D341Med (cell line): ENCODE measurements at regions not wholly inside any gene's neighbourhood (a gene's known extent, or its start where the extent isn't known, plus 50 kb on each side); places are given as distances from the start of the nearest gene placed in this dataset.
"Not testable (repeated sequence)": the region's sequence is repeated elsewhere in the genome, so short reads cannot be mapped to it uniquely, and the experiment has no call there.

Source experiments
- DNase-seq: peaks from one replicate; pipeline ENCODE4 v3.0.0; 2012; ENCODE audit warnings: low spot score

DNA sequence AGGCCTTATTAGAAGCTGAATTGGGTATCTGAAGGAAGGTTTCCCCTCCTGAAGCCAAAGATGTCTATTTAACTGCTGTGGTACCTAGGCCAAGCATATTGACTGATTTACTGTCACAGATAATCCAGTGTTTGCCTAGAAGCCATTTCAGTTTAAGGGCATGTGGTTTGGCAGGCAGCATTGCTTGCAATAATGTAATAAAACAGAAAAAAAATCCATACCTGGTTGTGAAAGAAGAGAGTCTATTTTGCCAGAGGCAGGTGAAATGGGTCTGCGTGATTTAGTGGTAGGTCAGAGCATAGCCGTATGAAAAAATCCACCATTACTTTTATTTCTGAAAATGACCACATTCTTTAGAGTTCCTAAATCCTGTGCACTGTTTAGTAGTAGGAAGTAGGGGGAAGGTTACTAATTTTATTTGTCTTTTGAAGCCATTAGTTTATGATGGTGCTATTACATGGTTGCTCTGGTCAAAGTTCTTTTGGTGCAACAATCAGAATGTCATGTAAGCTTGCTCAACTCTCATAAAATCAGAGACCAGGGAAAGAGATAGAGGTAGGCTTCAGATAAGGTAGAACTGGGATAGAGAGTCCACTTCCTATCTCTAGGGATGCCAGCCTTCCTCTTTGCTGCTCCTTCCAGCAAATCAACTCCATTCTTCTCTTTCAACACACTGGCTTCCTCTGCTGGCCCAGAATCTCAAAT, 343.4 kb downstream of the GPD2 start:
- DNase-seq: no peak

DNA sequence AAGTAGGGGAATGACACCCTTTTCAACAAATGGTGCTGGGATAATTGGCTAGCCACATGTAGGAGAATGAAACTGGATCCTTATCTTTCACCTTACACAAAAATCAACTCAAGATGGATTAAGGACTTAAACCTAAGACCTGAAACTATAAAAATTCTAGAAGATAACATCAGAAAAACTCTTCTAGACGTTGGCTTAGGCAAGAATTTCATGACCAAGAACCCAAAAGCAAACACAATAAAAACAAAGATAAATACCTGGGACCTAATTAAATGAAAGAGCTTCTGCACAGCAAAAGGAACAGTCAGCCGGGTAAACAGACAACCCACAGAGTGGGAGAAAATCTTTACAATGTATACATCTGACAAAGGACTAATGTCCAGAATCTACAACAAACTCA, 345.5 kb downstream of the GPD2 start:
- not testable (repeated sequence) for DNase-seq

DNA sequence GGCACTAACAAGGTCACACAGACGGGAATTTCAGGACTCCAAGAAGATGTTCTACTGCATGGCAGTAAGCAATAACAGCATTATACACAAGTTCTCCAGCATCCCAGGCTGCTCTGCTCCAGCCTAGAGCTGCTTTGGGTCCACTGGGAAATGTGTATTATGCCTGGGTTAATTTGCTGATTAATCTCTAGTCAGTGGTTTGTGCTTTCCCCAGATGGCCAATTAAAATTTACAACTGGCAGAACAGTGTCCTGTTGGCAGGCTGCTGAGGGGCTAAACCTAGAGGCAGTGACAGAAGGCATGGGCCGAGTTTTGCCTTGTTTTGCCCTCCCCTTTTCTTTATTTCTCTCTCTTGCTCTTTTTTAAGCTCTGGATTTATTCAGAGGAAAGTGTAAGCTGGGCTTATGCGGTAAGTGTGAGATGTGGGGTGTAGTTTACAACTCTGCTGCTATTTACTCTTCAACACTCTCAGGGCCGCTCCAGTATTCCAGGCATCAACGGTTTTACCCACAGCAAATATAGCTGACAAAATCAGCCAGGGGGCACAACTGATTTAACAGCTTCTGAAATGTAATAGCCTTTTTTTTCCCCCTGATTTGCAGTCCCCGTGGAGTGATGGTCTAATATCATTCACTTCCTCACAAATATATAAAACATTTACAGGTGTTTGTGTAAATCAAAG, 348.0 kb downstream of the GPD2 start:
- peak; percentile 79 for DNase-seq

DNA sequence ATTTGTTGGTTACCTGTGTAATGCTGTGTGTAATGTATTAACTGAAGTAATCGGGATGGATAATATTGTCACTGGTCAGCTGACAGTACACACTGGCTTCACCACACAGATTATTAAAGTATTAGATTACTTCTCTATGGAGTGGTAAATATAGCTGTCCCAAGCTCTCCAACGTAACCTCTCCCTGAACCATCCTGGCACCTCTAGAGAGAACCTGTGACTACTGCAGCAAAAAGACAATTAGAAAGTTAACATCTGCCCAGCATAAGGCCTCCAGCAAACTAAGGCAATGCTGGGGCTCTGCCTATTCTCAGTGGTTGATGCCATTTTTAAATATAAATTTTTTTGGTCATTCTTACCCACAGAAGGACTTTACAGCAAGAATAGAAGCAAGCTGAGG, 351.3 kb downstream of the GPD2 start:
- no peak for DNase-seq

DNA sequence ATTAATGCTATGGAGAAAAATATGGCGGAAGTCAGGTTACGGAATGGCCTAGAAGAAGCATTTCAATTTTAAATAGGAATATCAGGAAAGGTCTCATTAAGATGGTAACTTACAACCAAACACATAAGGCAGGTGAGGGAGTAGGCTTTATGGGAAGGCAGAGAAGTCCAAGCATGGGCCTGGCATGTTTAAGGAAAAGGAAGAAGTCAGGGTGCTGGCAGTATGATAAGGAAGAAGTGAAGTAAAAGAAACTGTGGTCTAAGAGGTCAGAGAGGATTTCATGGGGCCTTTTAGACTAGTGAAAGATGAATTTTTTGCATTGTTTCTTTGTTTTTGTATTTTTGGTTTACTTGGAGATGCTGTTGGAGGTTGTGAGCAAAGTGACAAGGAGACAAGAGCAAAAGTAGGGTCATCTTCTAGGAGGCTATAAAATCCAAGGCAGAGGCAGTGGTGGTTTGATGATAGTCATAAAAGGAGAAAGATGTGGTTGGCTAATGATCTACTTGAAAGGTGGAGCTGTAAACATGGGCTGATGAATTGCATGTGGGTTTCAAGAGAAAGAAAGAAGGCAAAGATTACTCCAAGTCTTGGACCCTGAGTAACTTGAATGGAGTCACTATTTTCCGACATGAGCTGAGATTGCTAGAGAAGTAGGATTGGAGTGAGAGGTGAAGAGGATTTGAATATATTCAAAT, 354.3 kb downstream of the GPD2 start:
- no peak for DNase-seq

DNA sequence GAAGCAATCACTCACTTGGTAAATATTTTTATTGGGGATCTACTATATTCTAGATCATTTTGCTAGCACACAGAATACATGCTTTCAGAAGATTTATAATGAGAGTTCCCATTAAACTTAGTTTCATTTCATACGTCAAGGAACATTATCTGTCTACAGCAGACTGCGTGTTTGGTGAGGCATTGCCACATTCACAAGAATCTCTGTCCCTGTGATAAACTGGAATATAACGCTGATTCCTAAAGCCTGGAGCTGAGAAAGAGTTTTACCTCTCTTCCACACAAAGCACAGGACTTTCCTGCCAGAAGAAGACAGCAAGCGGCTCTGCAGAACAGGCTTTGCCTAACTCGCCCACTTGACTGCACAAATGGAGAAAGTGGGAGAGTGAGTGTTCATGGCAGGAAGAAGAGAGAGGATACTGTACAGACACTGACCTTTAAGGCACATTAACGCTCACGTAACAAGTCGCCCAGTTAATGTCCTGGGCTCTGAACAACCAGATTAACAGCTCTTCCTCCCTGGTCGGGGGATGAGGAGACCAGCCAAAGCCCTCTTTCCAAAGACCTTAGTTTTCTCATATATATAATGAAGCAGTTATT, 356.2 kb downstream of the GPD2 start:
- DNase-seq: no peak

DNA sequence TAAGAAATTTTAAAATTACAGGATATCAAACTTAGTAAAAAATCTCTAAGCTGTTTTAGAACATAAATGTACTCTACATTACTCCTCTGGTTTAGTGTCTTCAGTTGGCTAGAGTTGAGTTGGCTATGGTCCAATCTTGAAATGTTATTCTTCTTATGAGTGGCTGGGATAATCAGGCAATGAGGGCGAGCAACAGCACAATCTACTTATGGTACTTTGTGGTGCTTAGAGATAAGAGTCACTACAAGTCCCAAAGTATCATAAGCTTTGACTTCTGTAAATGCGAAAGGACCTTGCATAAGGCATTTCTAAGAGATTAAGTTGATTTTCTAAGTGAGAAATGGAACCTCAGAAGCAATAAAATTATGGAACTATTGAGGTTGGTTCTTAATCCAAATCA, 361.7 kb downstream of the GPD2 start:
- no peak for DNase-seq

DNA sequence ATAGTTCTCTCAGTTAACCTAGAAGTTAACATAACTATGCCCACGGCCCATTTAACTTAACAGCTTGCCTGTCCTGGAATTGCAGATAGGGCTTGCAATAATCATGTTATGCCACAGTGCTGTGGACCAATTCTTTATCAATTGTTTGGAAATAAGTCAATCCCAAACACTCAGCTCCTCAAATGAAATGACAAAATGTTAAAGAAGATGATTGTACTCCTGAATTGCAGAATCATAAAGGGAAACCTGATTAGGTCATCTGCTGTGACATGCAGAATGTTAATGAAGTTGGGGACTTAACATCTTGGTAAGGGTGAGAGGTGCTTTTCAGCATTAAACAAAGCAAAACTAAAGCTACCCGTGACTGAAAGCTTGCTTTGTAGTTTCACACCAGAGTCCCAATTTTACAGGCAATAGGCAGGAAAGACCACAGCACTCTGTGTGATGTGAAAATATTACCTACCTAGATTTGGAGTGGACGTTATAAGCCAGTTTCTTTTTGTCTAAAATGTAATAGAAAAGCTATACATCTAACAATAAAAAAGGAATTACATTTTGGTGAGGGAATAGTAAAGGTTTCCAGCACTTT, 364.0 kb downstream of the GPD2 start:
- no peak for DNase-seq

DNA sequence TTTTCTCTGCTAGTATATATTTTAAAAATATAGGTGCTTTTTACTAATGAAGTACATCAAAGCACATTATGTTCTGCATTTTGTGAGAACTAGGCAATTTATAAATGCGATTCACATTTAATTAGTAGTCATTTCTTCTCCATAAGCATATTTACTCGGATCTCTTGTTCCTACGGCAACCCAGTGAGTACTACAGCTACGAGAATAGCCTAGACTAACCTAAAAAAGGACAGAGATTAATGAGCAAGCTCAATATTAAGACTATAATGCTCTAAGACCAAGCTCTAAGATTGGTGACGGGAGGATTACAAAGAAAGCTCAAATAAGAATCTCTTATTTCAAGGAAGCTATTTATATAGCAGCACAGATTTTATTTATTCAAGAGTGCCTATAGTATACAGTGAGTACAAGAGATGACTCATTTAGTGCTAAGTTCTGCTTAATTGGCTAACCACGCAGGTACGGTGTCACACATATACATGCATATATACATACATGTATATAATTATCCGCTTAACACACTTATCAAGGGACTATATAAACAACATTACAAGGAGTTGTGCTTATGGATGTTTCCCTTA, 364.7 kb downstream of the GPD2 start:
- no peak for DNase-seq

DNA sequence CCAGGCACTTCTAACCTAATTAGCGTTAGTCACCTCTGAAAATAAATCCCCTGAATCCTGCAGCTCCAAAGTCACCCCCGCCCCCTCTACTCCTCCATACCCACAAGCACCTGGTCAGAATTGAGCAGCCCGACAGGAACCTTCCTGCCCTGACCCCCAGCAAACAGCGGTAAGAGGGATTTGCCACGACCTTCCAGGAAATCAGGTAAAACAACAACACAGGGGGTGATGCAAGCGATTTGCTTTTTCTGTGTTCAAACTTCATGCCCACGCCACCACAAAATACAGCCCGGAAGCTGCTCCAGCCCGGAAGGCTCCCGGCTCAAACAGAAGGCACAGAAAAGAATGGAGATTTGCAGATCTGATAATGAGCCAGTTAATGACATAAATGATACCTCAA, 367.1 kb downstream of the GPD2 start:
- DNase-seq: peak; percentile 32

DNA sequence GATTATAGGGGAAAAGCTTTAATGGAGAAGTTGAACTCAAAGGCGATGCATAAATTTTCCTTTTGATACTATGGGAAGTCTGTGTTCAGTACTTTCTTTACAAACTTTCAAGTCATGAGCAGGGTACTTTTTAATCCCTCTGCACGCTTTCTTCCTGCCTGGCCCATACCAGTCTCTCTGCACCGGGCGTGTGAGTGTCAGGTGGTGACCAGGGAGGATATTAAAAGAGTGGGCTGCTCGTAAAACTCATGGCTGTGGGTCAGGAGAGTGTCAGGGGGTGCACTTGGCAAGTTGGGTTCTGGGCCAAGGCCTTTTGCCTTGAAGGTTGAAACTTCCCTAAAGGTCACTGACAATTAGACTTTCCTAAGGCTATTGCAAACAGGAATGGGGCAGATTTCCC, 367.8 kb downstream of the GPD2 start:
- DNase-seq: no peak

DNA sequence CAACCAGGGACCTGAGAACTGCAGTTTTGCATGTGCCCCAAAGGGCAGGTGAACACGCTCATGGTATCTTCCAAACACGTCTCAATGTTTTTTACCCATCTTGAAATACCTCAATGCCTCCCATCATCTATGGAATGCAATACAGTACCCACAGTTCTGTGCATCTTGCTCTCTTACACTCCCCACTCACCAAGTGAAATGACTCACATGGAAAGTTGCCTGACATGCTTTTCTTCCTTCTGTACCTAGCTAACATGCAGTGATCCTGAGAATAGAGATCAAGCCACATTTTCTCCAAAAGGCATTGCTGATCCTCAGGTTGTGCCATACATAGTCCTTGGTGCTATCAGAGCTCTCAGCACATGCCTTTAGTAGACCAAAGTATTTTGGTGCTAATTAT, 373.9 kb downstream of the GPD2 start:
- no peak for DNase-seq

DNA sequence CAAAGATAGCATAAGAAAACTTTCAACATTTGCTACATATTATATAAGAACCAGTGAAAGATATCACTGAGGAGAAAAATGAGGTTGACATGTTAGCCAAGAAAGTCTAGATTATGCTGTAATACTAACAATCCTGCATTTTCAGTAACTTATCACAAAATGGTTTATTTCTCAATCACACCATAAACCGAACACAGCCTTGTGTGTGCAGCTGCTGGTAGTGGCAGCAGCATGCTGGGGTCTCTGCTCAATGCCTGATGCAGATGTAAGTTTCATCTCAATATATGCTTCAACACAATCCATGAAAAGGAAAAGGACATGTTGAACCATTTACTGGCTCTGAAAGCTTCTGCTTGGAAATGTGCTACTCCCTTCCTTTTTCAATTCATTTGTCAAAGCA, 376.3 kb downstream of the GPD2 start:
- DNase-seq: no peak

DNA sequence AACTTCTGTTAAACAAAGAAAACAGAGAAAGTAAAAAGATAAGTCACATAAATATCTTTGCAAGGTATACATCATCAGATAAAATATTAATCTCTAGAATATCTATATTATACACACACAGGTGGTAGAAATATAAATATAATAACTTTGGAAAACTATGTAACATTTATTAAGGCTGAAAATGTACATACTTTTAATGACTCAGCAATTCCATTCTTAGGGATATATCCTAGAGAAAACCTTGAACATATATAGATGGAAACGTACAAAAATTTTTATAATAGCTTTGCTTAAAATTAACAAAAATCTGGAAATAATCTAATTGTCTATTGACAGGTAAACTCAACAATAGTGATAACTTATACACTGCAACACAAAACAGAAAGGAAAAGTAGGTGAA, 381.3 kb downstream of the GPD2 start:
- no peak for DNase-seq

DNA sequence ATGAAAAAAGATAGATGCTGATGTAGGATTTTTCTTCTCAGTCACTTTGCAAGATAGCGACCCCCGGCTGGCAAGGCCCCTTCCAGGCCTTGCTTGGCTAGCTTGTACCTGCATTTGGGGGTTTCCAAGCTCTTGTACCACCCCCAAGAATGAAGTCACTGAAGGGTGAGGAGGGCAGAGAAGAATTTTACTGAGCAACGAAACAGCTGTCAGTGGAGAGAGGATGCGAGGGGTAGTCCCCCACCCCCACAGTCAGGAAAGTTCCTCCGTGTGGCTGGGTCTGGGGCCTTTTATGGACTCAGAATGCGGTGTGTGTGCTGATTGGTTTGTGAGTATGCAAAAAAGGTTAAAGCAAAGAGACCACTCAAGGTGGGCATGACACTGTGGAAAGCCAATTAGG, 382.0 kb downstream of the GPD2 start:
- no peak for DNase-seq

DNA sequence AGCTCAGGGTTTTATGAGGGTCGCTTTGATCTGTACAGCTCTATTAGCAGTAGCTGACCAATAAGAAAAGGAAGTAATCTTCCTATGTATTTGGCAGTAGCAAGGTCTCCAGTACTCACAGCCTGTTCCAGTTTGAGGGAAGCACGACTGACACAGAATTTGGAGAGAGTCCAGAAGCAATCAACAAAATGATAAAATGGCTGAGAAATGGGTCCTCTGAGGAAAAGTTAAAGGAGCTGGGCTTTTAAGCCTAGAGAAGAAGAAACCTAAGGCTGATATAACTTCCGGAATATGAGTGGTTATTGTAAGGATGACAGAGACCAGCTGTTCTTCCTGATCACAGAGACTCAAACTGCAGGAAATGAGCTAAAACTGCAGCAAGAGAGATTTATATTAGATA, 382.8 kb downstream of the GPD2 start:
- DNase-seq: no peak

DNA sequence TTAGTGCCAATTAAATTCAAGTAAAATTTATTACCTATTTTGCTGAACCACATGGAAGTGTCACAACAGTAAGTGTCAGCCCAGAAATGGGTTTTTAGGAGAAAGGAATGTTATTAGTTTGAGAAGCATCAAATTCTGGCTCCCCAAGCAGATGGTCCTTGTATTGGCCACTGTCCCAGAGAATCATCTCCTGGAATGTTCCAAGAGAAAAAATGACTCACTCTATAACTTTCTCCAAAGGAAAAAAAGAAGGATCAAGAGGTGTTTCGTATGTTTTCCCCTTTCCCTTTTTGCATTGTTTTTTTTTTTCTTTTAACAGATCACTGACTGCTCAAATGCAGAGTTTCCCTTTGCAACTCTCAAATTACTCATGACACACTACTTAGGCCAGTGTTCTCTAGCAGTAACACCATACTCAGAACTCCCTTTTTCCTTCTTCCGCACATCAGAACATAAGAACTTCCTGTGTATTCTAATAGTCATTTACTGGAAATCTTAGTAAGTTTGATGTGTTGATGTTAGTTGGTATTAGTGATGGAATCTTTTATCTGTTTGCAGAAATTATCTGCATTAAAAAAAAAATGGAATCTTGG, 390.3 kb downstream of the GPD2 start:
- DNase-seq: no peak

DNA sequence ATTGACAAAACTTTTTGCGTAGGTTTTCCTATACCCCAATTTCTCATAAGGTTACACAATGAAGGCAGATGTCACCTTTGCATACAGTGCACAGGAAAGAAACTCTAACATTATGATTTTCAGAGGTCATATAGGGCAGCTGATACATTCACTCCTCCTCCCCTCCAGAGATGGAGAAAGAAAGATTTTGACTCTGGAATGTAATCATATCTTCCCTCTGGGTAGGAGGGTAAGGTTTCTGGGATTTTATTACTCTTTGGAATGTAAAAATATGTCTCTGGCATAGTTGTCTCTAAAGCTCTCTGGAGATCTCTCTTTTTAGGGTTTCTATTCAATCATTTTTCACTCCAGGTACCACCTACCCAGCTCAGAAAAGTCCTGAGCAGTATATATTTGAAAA, 398.3 kb downstream of the GPD2 start:
- no peak for DNase-seq

DNA sequence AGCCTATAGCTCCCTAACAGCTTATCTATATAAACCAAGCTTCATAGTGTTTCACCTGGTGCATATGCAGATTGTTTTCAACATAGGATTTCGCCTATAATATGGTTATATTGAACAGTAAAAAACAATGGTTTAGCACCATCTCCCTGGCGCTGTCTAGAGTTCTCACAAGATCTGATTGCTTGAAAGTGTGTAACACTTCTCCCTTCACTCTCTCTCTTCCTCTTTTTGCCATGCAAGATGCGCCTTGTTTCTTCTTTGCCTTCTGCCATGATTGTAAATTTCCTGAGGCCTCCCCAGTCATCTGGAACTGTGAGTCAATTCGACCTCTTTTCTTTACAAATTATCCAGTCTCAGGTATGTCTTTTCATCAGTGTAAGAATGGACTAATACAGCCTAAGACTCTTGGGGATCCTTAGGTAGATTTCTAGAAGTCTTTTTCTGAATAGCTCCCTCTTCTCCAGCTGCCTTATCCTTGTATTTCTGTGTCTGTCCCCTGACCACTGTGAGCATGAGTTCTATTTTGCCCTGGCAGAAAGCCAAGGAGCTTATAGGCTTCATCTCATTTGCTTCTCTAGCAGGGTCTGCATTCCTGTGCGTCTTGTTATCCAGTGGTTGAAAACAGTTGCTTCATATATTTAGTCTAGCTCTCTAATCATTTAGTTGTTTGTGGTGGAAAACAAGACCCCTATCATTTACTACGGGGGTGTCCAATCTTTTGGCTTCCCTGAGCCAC, 401.6 kb downstream of the GPD2 start:
- no peak for DNase-seq

DNA sequence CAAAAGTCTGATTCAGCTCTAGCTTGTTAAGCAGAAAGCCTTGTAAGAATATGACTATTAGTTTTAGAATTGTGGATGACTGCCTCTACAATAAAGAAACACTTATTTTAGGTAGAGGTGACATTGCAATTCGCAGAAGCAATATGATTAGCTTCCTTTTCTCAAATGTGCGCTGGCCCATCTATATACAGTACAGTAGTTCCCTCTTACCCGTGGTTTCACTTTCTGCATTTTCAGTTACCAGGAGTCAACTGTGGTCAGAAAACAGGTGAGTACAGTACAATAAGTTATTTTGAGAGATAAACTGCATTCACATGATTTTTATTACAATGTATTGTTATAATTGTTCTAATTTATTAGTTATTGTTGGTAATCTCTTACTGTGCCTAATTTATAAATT, 405.1 kb downstream of the GPD2 start:
- no peak for DNase-seq
